HG02852 (cell line): ENCODE measurements at regions not wholly inside any gene's neighbourhood (a gene's known extent, or its start where the extent isn't known, plus 50 kb on each side); places are given as distances from the start of the nearest gene placed in this dataset.

Experiments
- ATAC-seq: cut with Tn5 transposase; IDR thresholded peaks from one replicate; pipeline ENCODE4 v1.9.1; 2021; ENCODE audit warnings: mild to moderate bottlenecking, moderate library complexity; ENCODE audit not compliant: unreplicated experiment

- ATAC-seq, result no peak
Observed at GRCh38 chr4:15130441-15130840, 128.2 kb downstream of the CPEB2 start.

DNA sequence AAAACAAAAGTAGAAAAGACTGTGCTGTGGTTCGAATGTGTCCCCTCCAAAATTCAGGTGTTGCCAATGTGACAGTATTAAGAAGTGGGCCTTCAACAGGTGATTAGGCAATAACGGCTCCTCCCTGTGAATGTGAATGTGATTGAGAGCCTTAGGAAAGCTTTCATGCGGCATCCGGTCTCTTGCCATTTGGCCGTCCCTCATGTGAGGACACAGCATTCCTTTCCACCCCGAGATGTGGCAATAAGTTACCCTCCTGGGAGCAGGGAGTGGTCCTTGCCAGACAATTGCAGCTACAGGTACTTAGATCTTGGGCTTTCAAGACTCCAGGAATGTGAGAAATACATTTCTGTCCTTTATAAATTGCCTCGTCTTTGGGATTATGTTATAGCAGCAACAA is 129.3 kb downstream of the CPEB2 start:
- no peak for ATAC-seq

- ATAC-seq, result no peak
Observed at GRCh38 chr4:15132739-15133138, 130.5 kb downstream of the CPEB2 start.

- ATAC-seq, result no peak
Observed at GRCh38 chr4:15139599-15139998, 137.3 kb downstream of the CPEB2 start.

GRCh38 chr4:15142201-15142600 is 139.9 kb downstream of the CPEB2 start:
- ATAC-seq, result no peak

GRCh38 chr4:15143551-15143950 is 141.3 kb downstream of the CPEB2 start:
- peak; percentile 61 for ATAC-seq

- no peak for ATAC-seq
Observed at GRCh38 chr4:15144249-15144966, 142.1 kb downstream of the CPEB2 start.

GRCh38 chr4:15144967-15145295 is 142.7 kb downstream of the CPEB2 start:
- ATAC-seq, result no peak

- no peak for ATAC-seq
Observed at GRCh38 chr4:15145709-15146108, 143.4 kb downstream of the CPEB2 start.

- no peak for ATAC-seq
Observed at GRCh38 chr4:15147714-15148113, 145.4 kb downstream of the CPEB2 start.

- ATAC-seq, result no peak
Observed at GRCh38 chr4:15148199-15148598, 145.9 kb downstream of the CPEB2 start.

DNA sequence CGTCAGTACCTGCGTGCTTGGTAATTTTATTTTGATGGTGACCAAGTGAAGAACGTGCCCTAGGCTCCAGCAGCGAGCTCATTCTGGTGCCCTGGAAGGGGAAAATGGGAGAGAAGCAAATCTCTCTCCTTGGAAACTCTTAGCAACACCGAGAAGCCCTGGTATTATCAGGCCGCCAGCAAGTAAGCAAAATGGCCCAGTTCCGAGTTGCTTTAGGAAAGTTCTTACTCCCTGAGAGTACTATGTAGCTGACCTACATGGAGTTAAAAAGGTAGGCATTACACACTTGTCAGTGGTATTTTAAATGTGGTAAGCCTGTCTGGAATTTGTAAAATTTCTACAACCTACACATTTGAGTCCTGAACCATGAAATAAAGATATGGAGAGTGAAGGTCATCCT is 146.4 kb downstream of the CPEB2 start:
- no peak for ATAC-seq

- ATAC-seq, result peak; percentile 73
Observed at GRCh38 chr4:15149234-15149838, 147.1 kb downstream of the CPEB2 start.

DNA sequence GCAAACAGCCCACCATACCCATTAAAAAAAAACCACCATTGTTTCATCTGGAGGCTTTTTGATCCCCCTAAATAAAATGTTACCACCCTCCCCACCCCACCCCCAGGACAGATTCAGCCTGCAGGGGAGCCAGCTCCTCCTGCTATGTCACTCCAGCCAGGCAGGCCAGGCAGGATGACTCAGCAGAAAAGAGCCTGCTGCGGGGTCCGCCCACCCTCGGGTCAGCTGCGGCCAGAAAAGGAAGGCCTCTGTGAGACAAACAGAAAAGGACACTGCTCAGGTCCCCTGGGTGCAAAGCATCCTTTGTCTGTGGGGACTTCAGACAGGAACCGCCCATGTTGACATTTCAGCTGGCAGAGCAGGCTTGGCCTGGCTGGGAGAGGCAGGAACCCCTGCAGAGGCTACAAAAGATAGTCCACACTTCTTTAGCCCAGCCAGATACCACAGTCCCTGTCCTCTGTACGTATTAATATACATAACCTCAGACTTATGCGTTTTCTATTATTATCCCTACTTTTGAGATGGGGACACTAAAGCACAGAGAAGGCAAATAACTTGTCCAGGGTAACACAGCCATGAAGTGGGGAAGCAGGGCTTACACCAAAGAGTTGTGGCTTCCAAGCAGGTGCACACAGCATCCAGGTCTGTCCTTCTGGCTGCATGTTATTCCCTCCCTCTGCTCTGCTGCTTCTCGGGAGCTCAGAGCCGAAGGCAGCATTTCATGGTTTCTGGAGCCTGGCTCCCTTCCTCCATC is 147.7 kb downstream of the CPEB2 start:
- ATAC-seq, result peak; percentile 73

DNA sequence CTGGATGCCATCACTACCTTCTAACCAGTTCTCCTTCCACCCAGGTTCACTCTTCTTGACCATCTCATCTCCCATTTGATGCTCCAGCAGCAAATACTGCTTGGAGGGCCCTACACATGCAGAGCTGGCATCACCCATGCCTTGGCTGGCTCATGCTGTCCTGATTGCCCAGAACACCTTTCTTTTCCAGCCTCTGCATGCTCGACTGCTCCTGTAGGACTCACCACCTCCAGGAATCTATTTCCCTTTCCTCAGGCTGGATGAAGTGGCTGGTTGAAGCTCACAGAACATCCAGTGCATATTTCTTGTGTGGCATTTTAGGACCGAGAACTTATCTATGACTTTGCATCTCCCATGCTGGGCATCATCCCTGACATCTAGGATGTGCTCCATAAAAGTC is 148.3 kb downstream of the CPEB2 start:
- ATAC-seq, result no peak

GRCh38 chr4:15151033-15151432 is 148.8 kb downstream of the CPEB2 start:
- ATAC-seq, result no peak

DNA sequence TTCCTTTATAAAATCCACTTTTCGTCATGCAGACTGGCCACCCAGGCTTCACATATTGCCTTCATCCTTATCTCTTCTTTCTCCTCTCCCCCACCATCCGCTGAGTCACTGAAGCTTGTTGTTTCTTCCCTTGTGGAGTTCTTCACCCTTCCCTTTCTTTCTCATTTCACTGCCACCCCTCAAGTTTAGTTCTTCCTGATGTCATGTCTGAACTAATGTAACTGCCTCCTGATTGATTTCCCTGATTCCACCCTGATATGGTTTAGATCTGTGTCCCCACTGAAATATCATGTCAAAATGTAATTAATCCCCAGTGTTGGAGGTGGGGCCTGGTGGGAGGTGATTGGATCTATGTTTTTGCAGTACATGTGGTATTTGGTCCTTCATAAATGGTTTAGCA is 151.4 kb downstream of the CPEB2 start:
- no peak for ATAC-seq

DNA sequence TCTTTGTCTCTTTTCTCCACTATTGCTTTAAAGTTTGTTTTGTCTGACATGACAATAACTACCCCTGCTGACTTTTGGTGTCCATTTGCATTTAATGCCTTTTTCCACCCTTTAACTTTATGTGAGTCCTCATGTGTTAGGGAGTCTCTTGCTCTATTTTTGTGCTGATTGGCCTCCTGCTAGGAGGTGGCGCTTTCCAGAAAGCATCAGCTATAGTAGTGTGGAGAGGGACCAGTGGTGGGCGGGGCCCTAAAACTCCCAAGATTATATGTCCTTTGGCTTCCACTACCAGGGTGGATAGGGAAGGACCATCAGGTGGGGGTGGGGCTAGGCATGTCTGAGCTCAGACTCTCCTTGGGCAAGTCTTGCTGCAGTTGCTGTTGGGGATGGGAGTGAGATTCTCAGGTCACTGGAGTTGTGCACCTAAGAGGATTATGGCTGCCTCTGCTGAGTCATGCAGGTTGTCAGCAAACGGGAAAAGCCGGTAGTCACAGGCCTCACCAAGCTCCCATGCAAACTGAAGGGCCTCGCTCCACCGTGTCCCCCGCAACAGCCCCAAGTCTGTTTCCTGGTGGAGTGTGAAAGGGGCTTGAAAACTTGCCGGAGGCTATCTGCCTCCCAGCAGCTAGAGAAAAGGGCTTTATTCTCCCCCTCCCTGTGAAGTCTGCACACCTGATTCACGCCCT is 156.3 kb downstream of the CPEB2 start:
- ATAC-seq, result no peak

DNA sequence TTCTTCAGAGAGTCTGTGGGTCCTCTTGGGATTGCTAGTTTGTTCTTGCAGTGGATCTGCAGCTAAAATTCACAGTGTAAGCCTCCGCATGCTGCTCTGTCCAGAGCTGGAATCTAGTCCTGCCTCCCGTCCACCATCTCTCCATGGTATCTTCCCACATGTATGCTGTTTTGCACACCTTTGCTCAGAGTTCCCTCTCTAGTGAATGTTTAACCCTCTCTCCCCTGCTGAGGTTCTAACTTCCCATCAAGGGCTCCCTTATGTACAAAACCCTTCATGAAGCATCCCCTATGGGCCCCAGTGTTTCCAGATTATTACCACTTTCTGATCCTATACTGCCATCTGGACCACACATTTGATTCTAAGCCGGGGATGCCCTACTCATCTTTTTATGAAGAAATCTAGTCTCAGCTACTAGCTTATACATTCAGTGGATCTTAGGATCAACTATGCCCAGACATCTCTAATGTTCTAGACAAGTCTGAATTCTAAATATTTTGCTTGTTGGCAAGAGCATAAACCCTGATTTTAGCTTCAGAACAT is 157.3 kb downstream of the CPEB2 start:
- ATAC-seq, result no peak

GRCh38 chr4:15161439-15161838 is 159.2 kb downstream of the CPEB2 start:
- no peak for ATAC-seq

GRCh38 chr4:15162046-15162445 is 159.8 kb downstream of the CPEB2 start:
- no peak for ATAC-seq
